ENCODE measurements at regions not wholly inside any gene's neighbourhood (a gene's known extent, or its start where the extent isn't known, plus 50 kb on each side); places are given as distances from the start of the nearest gene placed in this dataset.

DNA sequence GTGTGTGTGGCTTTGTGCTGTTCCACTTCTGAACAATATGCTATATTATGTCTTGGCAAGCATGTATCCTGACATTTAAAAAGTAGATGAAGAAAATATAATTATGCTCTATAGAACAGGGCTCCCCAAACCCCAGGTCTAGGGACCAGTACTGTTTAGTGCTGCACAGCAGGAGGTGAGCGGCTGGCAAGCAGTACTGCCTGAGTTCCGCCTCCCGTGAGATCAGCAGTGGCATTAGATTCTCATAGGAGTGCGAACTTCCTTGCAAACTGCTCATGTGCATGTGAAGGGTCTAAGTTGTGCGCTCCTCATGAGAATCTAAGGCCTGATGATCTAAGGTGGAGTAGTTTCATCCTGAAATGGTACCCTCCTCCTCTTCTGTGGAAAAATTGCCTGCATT lies 979.1 kb upstream of the CTNND2 start:
- no peak for TF ChIP-seq CTCF (IDR thresholded peaks at IDR 0.05; ENCODE audit: poor library complexity)
- no peak for TF ChIP-seq EZH2 (IDR thresholded peaks at IDR 0.05; ENCODE audit: borderline replicate concordance)
- no peak for TF ChIP-seq EZH2phosphoT487 (IDR thresholded peaks at IDR 0.05; ENCODE audit: low read depth, severe bottlenecking, unreplicated experiment)

Data from hepatocyte (in vitro differentiated cells).